ENCODE measurements at regions not wholly inside any gene's neighbourhood (a gene's known extent, or its start where the extent isn't known, plus 50 kb on each side); places are given as distances from the start of the nearest gene placed in this dataset.

GRCh38 chr9:28502741-28503140, 929.5 kb upstream of the C9orf72 start:
- ATAC-seq (no peak), DNase-seq (ENCODE audit: low read depth, low spot score) (no peak), FAIRE-seq (no peak)
- ChIA-PET RAD21 (ENCODE audit: unreplicated experiment) (no interaction called here), SMC1A (ENCODE audit: uncharacterized antibody, unreplicated experiment) (no interaction called here), POLR2A (no interaction called here), CTCF (interaction anchor here (0.6 kb wide), 1 partner anchor 33 kb away, joined by 3 read pairs; no protein-coding TSS in a partner anchor)
- H3K4me1 ChIP-seq (ENCODE audit: control insufficient read depth, insufficient read depth, low read length), result no peaks in the 10 kb centered on the region
- H3K79me2 ChIP-seq (ENCODE audit: control insufficient read depth, insufficient read depth, low read length), result no peaks in the 10 kb centered on the region
- H3K27ac ChIP-seq (ENCODE audit: control insufficient read depth, insufficient read depth), result no peak overlapping the region
- no TSS peak for BruUV-seq (replicated peaks)
- no peaks in the 10 kb centered on the region for H3K36me3 ChIP-seq (ENCODE audit: control insufficient read depth in 2 of 2, insufficient read depth in 2 of 2, low read length in 1 of 2)
- no peak overlapping the region for H3K4me3 ChIP-seq
- no peaks in the 10 kb centered on the region for H4K20me1 ChIP-seq (ENCODE audit: control insufficient read depth, insufficient read depth)
- H2AFZ ChIP-seq (ENCODE audit: control insufficient read depth, low read depth, low read length), result no peak overlapping the region
- intact Hi-C loops (cut with micrococcal nuclease; ENCODE audit: unreplicated experiment), result no loop called here
- WGBS (ENCODE audit: insufficient coverage, insufficient replicate concordance, low lambda C conversion rate, missing lambda C conversion rate), result 18% methylated on average over 2 of the region's 2 CpGs
- no peak overlapping the region for H3K4me2 ChIP-seq (ENCODE audit: control insufficient read depth, insufficient read depth)
- TF ChIP-seq PML (IDR thresholded peaks at IDR 0.05; ENCODE audit: low read length), result no peak
- TF ChIP-seq MTA3 (IDR thresholded peaks at IDR 0.05; ENCODE audit: borderline replicate concordance, low read length), result no peak
- TF ChIP-seq BHLHE40 (IDR thresholded peaks at IDR 0.05; ENCODE audit: borderline replicate concordance in 1 of 2, low read depth in 2 of 2, low read length in 1 of 2), result no peak
- TF ChIP-seq ZBTB33 (IDR thresholded peaks at IDR 0.05), result no peak
- no peak for TF ChIP-seq POLR2AphosphoS2 (IDR thresholded peaks at IDR 0.05; ENCODE audit: low read depth, low read length)
- no peak for TF ChIP-seq RELB (IDR thresholded peaks at IDR 0.05; ENCODE audit: low read depth)
- TF ChIP-seq, protein P1, sequence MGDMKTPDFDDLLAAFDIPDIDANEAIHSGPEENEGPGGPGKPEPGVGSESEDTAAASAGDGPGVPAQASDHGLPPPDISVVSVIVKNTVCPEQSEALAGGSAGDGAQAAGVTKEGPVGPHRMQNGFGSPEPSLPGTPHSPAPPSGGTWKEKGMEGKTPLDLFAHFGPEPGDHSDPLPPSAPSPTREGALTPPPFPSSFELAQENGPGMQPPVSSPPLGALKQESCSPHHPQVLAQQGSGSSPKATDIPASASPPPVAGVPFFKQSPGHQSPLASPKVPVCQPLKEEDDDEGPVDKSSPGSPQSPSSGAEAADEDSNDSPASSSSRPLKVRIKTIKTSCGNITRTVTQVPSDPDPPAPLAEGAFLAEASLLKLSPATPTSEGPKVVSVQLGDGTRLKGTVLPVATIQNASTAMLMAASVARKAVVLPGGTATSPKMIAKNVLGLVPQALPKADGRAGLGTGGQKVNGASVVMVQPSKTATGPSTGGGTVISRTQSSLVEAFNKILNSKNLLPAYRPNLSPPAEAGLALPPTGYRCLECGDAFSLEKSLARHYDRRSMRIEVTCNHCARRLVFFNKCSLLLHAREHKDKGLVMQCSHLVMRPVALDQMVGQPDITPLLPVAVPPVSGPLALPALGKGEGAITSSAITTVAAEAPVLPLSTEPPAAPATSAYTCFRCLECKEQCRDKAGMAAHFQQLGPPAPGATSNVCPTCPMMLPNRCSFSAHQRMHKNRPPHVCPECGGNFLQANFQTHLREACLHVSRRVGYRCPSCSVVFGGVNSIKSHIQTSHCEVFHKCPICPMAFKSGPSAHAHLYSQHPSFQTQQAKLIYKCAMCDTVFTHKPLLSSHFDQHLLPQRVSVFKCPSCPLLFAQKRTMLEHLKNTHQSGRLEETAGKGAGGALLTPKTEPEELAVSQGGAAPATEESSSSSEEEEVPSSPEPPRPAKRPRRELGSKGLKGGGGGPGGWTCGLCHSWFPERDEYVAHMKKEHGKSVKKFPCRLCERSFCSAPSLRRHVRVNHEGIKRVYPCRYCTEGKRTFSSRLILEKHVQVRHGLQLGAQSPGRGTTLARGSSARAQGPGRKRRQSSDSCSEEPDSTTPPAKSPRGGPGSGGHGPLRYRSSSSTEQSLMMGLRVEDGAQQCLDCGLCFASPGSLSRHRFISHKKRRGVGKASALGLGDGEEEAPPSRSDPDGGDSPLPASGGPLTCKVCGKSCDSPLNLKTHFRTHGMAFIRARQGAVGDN (IDR thresholded peaks at IDR 0.05), result no peak
- no peak for TF ChIP-seq BCLAF1 (IDR thresholded peaks at IDR 0.05)
- TF ChIP-seq, protein P2, sequence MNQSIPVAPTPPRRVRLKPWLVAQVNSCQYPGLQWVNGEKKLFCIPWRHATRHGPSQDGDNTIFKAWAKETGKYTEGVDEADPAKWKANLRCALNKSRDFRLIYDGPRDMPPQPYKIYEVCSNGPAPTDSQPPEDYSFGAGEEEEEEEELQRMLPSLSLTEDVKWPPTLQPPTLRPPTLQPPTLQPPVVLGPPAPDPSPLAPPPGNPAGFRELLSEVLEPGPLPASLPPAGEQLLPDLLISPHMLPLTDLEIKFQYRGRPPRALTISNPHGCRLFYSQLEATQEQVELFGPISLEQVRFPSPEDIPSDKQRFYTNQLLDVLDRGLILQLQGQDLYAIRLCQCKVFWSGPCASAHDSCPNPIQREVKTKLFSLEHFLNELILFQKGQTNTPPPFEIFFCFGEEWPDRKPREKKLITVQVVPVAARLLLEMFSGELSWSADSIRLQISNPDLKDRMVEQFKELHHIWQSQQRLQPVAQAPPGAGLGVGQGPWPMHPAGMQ (IDR thresholded peaks at IDR 0.05; ENCODE audit: borderline replicate concordance), result no peak
- no peak for TF ChIP-seq CBFB (IDR thresholded peaks at IDR 0.05; ENCODE audit: low read depth)
- H3K9me3 ChIP-seq (replicated peaks; ENCODE audit: control insufficient read depth, insufficient read depth, low read length), result no peaks in the 10 kb centered on the region
- H3K27me3 ChIP-seq (replicated peaks in 1 of 2; ENCODE audit: control insufficient read depth in 2 of 2, insufficient read depth in 2 of 2, low read length in 1 of 2), result no peaks in the 10 kb centered on the region
- in situ Hi-C loops (cut with MboI), result no loop called here
- no peak overlapping the region for H3K9ac ChIP-seq (ENCODE audit: control insufficient read depth, insufficient read depth, low read length)
